ENCODE measurements at regions not wholly inside any gene's neighbourhood (a gene's known extent, or its start where the extent isn't known, plus 50 kb on each side); places are given as distances from the start of the nearest gene placed in this dataset.

GRCh38 chr16:35342012-35342411, 1882.6 kb downstream of the TP53TG3F start:
- no peak overlapping the region for H3K4me3 ChIP-seq (ENCODE audit: low read depth, low read length)
- TF ChIP-seq, protein P1, sequence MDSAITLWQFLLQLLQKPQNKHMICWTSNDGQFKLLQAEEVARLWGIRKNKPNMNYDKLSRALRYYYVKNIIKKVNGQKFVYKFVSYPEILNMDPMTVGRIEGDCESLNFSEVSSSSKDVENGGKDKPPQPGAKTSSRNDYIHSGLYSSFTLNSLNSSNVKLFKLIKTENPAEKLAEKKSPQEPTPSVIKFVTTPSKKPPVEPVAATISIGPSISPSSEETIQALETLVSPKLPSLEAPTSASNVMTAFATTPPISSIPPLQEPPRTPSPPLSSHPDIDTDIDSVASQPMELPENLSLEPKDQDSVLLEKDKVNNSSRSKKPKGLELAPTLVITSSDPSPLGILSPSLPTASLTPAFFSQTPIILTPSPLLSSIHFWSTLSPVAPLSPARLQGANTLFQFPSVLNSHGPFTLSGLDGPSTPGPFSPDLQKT (IDR thresholded peaks at IDR 0.05; ENCODE audit: borderline replicate concordance, low read depth, low read length) = no peak
- no peak for TF ChIP-seq ZNF513 (tag by site-specific recombination; IDR thresholded peaks at IDR 0.05)
- no peak for TF ChIP-seq ZNF624 (tag by site-specific recombination; IDR thresholded peaks at IDR 0.05)
- no peak for TF ChIP-seq ZNF529 (tag by site-specific recombination; IDR thresholded peaks at IDR 0.05; ENCODE audit: insufficient replicate concordance)
- no peak for TF ChIP-seq ZNF580 (tag by site-specific recombination; IDR thresholded peaks at IDR 0.05)
- TF ChIP-seq ZNF146 (tag by site-specific recombination; IDR thresholded peaks at IDR 0.05) = no peak
- TF ChIP-seq ZNF155 (tag by site-specific recombination; IDR thresholded peaks at IDR 0.05) = no peak
- TF ChIP-seq RBAK (tag by site-specific recombination; IDR thresholded peaks at IDR 0.05) = no peak
- no peak for TF ChIP-seq ZNF670 (tag by site-specific recombination; IDR thresholded peaks at IDR 0.05; ENCODE audit: low read depth)
- TF ChIP-seq, protein P2, sequence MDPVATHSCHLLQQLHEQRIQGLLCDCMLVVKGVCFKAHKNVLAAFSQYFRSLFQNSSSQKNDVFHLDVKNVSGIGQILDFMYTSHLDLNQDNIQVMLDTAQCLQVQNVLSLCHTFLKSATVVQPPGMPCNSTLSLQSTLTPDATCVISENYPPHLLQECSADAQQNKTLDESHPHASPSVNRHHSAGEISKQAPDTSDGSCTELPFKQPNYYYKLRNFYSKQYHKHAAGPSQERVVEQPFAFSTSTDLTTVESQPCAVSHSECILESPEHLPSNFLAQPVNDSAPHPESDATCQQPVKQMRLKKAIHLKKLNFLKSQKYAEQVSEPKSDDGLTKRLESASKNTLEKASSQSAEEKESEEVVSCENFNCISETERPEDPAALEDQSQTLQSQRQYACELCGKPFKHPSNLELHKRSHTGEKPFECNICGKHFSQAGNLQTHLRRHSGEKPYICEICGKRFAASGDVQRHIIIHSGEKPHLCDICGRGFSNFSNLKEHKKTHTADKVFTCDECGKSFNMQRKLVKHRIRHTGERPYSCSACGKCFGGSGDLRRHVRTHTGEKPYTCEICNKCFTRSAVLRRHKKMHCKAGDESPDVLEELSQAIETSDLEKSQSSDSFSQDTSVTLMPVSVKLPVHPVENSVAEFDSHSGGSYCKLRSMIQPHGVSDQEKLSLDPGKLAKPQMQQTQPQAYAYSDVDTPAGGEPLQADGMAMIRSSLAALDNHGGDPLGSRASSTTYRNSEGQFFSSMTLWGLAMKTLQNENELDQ (tag by site-specific recombination; IDR thresholded peaks at IDR 0.05; ENCODE audit: low read depth) = no peak
- TF ChIP-seq ZBTB21 (tag by site-specific recombination; IDR thresholded peaks at IDR 0.05) = no peak
- TF ChIP-seq IKZF3 (tag by site-specific recombination; IDR thresholded peaks at IDR 0.05) = no peak
- no peak for TF ChIP-seq ZNF791 (tag by site-specific recombination; IDR thresholded peaks at IDR 0.05)
- TF ChIP-seq, protein P3, sequence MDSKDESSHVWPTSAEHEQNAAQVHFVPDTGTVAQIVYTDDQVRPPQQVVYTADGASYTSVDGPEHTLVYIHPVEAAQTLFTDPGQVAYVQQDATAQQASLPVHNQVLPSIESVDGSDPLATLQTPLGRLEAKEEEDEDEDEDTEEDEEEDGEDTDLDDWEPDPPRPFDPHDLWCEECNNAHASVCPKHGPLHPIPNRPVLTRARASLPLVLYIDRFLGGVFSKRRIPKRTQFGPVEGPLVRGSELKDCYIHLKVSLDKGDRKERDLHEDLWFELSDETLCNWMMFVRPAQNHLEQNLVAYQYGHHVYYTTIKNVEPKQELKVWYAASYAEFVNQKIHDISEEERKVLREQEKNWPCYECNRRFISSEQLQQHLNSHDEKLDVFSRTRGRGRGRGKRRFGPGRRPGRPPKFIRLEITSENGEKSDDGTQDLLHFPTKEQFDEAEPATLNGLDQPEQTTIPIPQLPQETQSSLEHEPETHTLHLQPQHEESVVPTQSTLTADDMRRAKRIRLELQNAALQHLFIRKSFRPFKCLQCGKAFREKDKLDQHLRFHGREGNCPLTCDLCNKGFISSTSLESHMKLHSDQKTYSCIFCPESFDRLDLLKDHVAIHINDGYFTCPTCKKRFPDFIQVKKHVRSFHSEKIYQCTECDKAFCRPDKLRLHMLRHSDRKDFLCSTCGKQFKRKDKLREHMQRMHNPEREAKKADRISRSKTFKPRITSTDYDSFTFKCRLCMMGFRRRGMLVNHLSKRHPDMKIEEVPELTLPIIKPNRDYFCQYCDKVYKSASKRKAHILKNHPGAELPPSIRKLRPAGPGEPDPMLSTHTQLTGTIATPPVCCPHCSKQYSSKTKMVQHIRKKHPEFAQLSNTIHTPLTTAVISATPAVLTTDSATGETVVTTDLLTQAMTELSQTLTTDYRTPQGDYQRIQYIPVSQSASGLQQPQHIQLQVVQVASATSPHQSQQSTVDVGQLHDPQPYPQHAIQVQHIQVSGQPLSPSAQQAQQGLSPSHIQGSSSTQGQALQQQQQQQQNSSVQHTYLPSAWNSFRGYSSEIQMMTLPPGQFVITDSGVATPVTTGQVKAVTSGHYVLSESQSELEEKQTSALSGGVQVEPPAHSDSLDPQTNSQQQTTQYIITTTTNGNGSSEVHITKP (tag by site-specific recombination; IDR thresholded peaks at IDR 0.05) = no peak
- TF ChIP-seq ZNF449 (tag by site-specific recombination; IDR thresholded peaks at IDR 0.05) = no peak
- TF ChIP-seq HOXD13 (CRISPR knock-in tag; IDR thresholded peaks at IDR 0.05; ENCODE audit: borderline replicate concordance) = no peak
- no peak for TF ChIP-seq ZNF837 (tag by site-specific recombination; IDR thresholded peaks at IDR 0.05)
- TF ChIP-seq YY1 (tag by site-specific recombination; IDR thresholded peaks at IDR 0.05) = no peak
- TF ChIP-seq ZNF10 (tag by site-specific recombination; IDR thresholded peaks at IDR 0.05) = no peak
- ChIA-PET CTCF (no interaction called here), POLR2A (no interaction called here)
- no peaks in the 10 kb centered on the region; the same call in 1 of the 2 replicates for H3K9me3 ChIP-seq (ENCODE audit: control insufficient read depth, insufficient read depth, low read depth, low read length)
- H3K27ac ChIP-seq (ENCODE audit: extremely low read depth, low read depth, low read length) = no peak overlapping the region
- H3K36me3 ChIP-seq (ENCODE audit: control insufficient read depth in 2 of 2, insufficient read depth in 1 of 2, low read length in 2 of 2) = no peaks in the 10 kb centered on the region
- H3K4me1 ChIP-seq (ENCODE audit: control insufficient read depth, insufficient read depth, low read length) = no peaks in the 10 kb centered on the region
